ENCODE measurements at regions not wholly inside any gene's neighbourhood (a gene's known extent, or its start where the extent isn't known, plus 50 kb on each side); places are given as distances from the start of the nearest gene placed in this dataset.

- no peak overlapping the region for H3K27ac Mint-ChIP-seq (ENCODE audit: unreplicated experiment)
- Histone ChIP-seq H3K4me1 (ENCODE audit: insufficient read depth, low read length) (peaks cover 15% of the 10 kb centered on the region), H3K79me2 (ENCODE audit: insufficient read depth, low read length) (no peaks in the 10 kb centered on the region), H3K9ac (ENCODE audit: low read length) (no peak overlapping the region), H3K4me3 (ENCODE audit: insufficient read depth, low read depth, low read length) (no peak overlapping the region), H2AFZ (ENCODE audit: low read depth, low read length) (no peak overlapping the region), H3K4me2 (ENCODE audit: low read length) (no peak overlapping the region), H3K27ac (ENCODE audit: low read depth, low read length) (no peak overlapping the region), H3K27me3 (ENCODE audit: insufficient read depth, low read length) (no peaks in the 10 kb centered on the region), H4K20me1 (ENCODE audit: insufficient read depth, low read length) (no peaks in the 10 kb centered on the region), H3K9me3 (ENCODE audit: insufficient read depth, low read depth, low read length) (no peaks in the 10 kb centered on the region), H3K36me3 (ENCODE audit: insufficient read depth, low read length) (no peaks in the 10 kb centered on the region)
- H3K9me3 Mint-ChIP-seq (ENCODE audit: unreplicated experiment): peaks cover 4% of the 10 kb centered on the region
- H3K4me3 Mint-ChIP-seq (ENCODE audit: unreplicated experiment): no peak overlapping the region
- H3K27me3 Mint-ChIP-seq (ENCODE audit: low read depth, unreplicated experiment): peaks cover 4% of the 10 kb centered on the region
- H3K36me3 Mint-ChIP-seq (ENCODE audit: low read depth, unreplicated experiment): no peaks in the 10 kb centered on the region
- TF ChIP-seq EZH2 (IDR thresholded peaks at IDR 0.05; ENCODE audit: insufficient read depth, low read length): no peak
- no peak for TF ChIP-seq CTCF (IDR thresholded peaks at IDR 0.05; ENCODE audit: insufficient read depth, low read depth, low read length)
- FAIRE-seq (no peak), DNase-seq (ENCODE audit: low read depth) (no peak)
- peaks cover 23% of the 10 kb centered on the region for H3K4me1 Mint-ChIP-seq (ENCODE audit: low read depth, unreplicated experiment)
Measured at GRCh38 chr13:44822291-44822690, 167.0 kb downstream of the NUFIP1 start.

GRCh38 chr13:44819772-44820171 lies 169.5 kb downstream of the NUFIP1 start:
- Histone ChIP-seq H3K4me3 (ENCODE audit: insufficient read depth, low read depth, low read length) (no peak overlapping the region), H4K20me1 (ENCODE audit: insufficient read depth, low read length) (no peaks in the 10 kb centered on the region), H3K4me1 (ENCODE audit: insufficient read depth, low read length) (peaks cover 39% of the 10 kb centered on the region), H3K27ac (ENCODE audit: low read depth, low read length) (no peak overlapping the region), H3K27me3 (ENCODE audit: insufficient read depth, low read length) (no peaks in the 10 kb centered on the region), H3K36me3 (ENCODE audit: insufficient read depth, low read length) (no peaks in the 10 kb centered on the region), H3K9me3 (ENCODE audit: insufficient read depth, low read depth, low read length) (no peaks in the 10 kb centered on the region), H3K4me2 (ENCODE audit: low read length) (no peak overlapping the region), H3K79me2 (ENCODE audit: insufficient read depth, low read length) (no peaks in the 10 kb centered on the region), H3K9ac (ENCODE audit: low read length) (no peak overlapping the region), H2AFZ (ENCODE audit: low read depth, low read length) (no peak overlapping the region)
- no peak for FAIRE-seq
- Mint-ChIP-seq H3K4me1 (ENCODE audit: low read depth, unreplicated experiment) (peaks cover 47% of the 10 kb centered on the region), H3K4me3 (ENCODE audit: unreplicated experiment) (no peak overlapping the region), H3K9me3 (ENCODE audit: unreplicated experiment) (peaks cover 4% of the 10 kb centered on the region), H3K27me3 (ENCODE audit: low read depth, unreplicated experiment) (no peaks in the 10 kb centered on the region), H3K27ac (ENCODE audit: unreplicated experiment) (peak overlapping the region; percentile 82), H3K36me3 (ENCODE audit: low read depth, unreplicated experiment) (no peaks in the 10 kb centered on the region)
- no peak for DNase-seq (ENCODE audit: low read depth)
- TF ChIP-seq EZH2 (IDR thresholded peaks at IDR 0.05; ENCODE audit: insufficient read depth, low read length) (no peak), CTCF (IDR thresholded peaks at IDR 0.05; ENCODE audit: insufficient read depth, low read depth, low read length) (no peak)

GRCh38 chr13:44819245-44819644 lies 170.0 kb downstream of the NUFIP1 start:
- Mint-ChIP-seq H3K4me3 (ENCODE audit: unreplicated experiment) (no peak overlapping the region), H3K4me1 (ENCODE audit: low read depth, unreplicated experiment) (peaks cover 51% of the 10 kb centered on the region), H3K9me3 (ENCODE audit: unreplicated experiment) (peaks cover under 1% of the 10 kb centered on the region), H3K27ac (ENCODE audit: unreplicated experiment) (peak overlapping the region; percentile 82), H3K36me3 (ENCODE audit: low read depth, unreplicated experiment) (no peaks in the 10 kb centered on the region), H3K27me3 (ENCODE audit: low read depth, unreplicated experiment) (no peaks in the 10 kb centered on the region)
- Histone ChIP-seq H3K9me3 (ENCODE audit: insufficient read depth, low read depth, low read length) (no peaks in the 10 kb centered on the region), H3K27ac (ENCODE audit: low read depth, low read length) (peak overlapping the region; percentile 41), H3K27me3 (ENCODE audit: insufficient read depth, low read length) (no peaks in the 10 kb centered on the region), H3K36me3 (ENCODE audit: insufficient read depth, low read length) (no peaks in the 10 kb centered on the region), H3K79me2 (ENCODE audit: insufficient read depth, low read length) (no peaks in the 10 kb centered on the region), H3K4me1 (ENCODE audit: insufficient read depth, low read length) (peaks cover 41% of the 10 kb centered on the region), H4K20me1 (ENCODE audit: insufficient read depth, low read length) (no peaks in the 10 kb centered on the region), H3K9ac (ENCODE audit: low read length) (no peak overlapping the region), H3K4me3 (ENCODE audit: insufficient read depth, low read depth, low read length) (no peak overlapping the region), H2AFZ (ENCODE audit: low read depth, low read length) (no peak overlapping the region), H3K4me2 (ENCODE audit: low read length) (no peak overlapping the region)
- FAIRE-seq (peak; percentile 94), DNase-seq (ENCODE audit: low read depth) (peak; percentile 93)
- no peak for TF ChIP-seq EZH2 (IDR thresholded peaks at IDR 0.05; ENCODE audit: insufficient read depth, low read length)
- no peak for TF ChIP-seq CTCF (IDR thresholded peaks at IDR 0.05; ENCODE audit: insufficient read depth, low read depth, low read length)
